HEK293 (cell line): ENCODE measurements at regions not wholly inside any gene's neighbourhood (a gene's known extent, or its start where the extent isn't known, plus 50 kb on each side); places are given as distances from the start of the nearest gene placed in this dataset.

Experiments
- CTCF ChIA-PET: fragments of 350-600 bp; formaldehyde crosslinking; extraction: SDS; loops from one replicate; lab custom pipeline; 2021; ENCODE audit warnings: antibody characterized with exemption; lab: Yijun Ruan, JAX
- POLR2A ChIA-PET: fragments of 300-600 bp; formaldehyde crosslinking; extraction: SDS; loops from one replicate; lab custom pipeline; 2020; ENCODE audit warnings: antibody characterized with exemption, inconsistent platforms; lab: Yijun Ruan, JAX
- H3K27ac ChIP-seq: fragments of 200-500 bp; sonication (Bioruptor generic); 2 replicates; pipeline ENCODE4 v1.5.1; 2014; ENCODE audit warnings: low read depth, low read length, control low read depth, inconsistent platforms; ENCODE audit errors: extremely low read depth
- H3K36me3 ChIP-seq, 2 experiments: fragments of 200-500 bp in 1 of 2; sonication (Bioruptor generic) in 1 of 2; 1 replicate in 1 of 2; 2 replicates in 1 of 2; pipeline ENCODE4 v1.5.1; 2014 to 2017; ENCODE audit warnings: inconsistent platforms in 2 of 2, low read length in 2 of 2; ENCODE audit not compliant: control insufficient read depth in 2 of 2, insufficient read depth in 1 of 2
- H3K4me1 ChIP-seq: fragments of 200-500 bp; sonication (Bioruptor generic); 2 replicates; pipeline ENCODE4 v1.5.1; 2014; ENCODE audit warnings: mild to moderate bottlenecking, low read length, inconsistent platforms; ENCODE audit not compliant: control insufficient read depth, insufficient read depth
- H3K4me3 ChIP-seq: 2 replicates; pipeline ENCODE4 v1.5.1; 2011; ENCODE audit warnings: low read depth, mild to moderate bottlenecking, control low read depth, low read length, moderate library complexity
- H3K9me3 ChIP-seq: fragments of 200-500 bp; sonication (Bioruptor generic); 2 replicates; pipeline ENCODE4 v1.5.1; 2014; ENCODE audit warnings: low read depth, low read length, inconsistent platforms; ENCODE audit not compliant: control insufficient read depth, insufficient read depth
- BCL11B ChIP-seq: fragments of 450-650 bp; formaldehyde crosslinking; IDR thresholded peaks from 2 replicates; pipeline ENCODE4 v1.5.1; 2016; ENCODE audit warnings: low read depth, missing biosample characterization, missing genetic modification characterization
- SCRT1 ChIP-seq: fragments of 450-650 bp; formaldehyde crosslinking; IDR thresholded peaks from 2 replicates; pipeline ENCODE4 v1.5.1; 2016; ENCODE audit warnings: missing biosample characterization, missing genetic modification characterization, borderline replicate concordance
- WT1 ChIP-seq: fragments of 450-650 bp; formaldehyde crosslinking; IDR thresholded peaks from 2 replicates; pipeline ENCODE4 v1.5.1; 2016; ENCODE audit warnings: missing biosample characterization, missing genetic modification characterization
- ZBTB21 ChIP-seq: fragments of 450-650 bp; formaldehyde crosslinking; IDR thresholded peaks from 2 replicates; pipeline ENCODE4 v1.5.1; 2017; ENCODE audit warnings: missing biosample characterization, missing genetic modification characterization
- ZBTB6 ChIP-seq: fragments of 450-650 bp; formaldehyde crosslinking; IDR thresholded peaks from 2 replicates; pipeline ENCODE4 v1.5.1; 2017; ENCODE audit warnings: missing biosample characterization, missing genetic modification characterization
- ZNF19 ChIP-seq: fragments of 450-650 bp; formaldehyde crosslinking; IDR thresholded peaks from 2 replicates; pipeline ENCODE4; 2016; ENCODE audit warnings: missing biosample characterization, missing genetic modification characterization, low read depth
- ZNF223 ChIP-seq: fragments of 450-650 bp; formaldehyde crosslinking; IDR thresholded peaks from 2 replicates; pipeline ENCODE4 v1.5.1; 2016; ENCODE audit warnings: missing biosample characterization, missing genetic modification characterization
- ZNF518A ChIP-seq: fragments of 450-650 bp; formaldehyde crosslinking; conservative IDR thresholded peaks from 2 replicates; pipeline ENCODE4 v1.5.1; 2016; ENCODE audit warnings: low read depth, missing biosample characterization, missing genetic modification characterization
- ZNF558 ChIP-seq: fragments of 450-650 bp; formaldehyde crosslinking; IDR thresholded peaks from 2 replicates; pipeline ENCODE4 v1.5.1; 2016; ENCODE audit warnings: missing biosample characterization, missing genetic modification characterization
- ZNF626 ChIP-seq: fragments of 450-650 bp; sonication (Bioruptor Pico); formaldehyde crosslinking; IDR thresholded peaks from 2 replicates; pipeline ENCODE4 v1.5.1; 2018; ENCODE audit warnings: missing biosample characterization, missing genetic modification characterization, inconsistent platforms
- TF ChIP-seq, protein P1 (sequence below): fragments of 450-650 bp; formaldehyde crosslinking; IDR thresholded peaks from 2 replicates; pipeline ENCODE4 v1.5.0; 2017; ENCODE audit warnings: missing biosample characterization, missing genetic modification characterization, borderline replicate concordance
- TF ChIP-seq, protein P2 (sequence below): fragments of 450-650 bp; formaldehyde crosslinking; IDR thresholded peaks from 2 replicates; pipeline ENCODE4 v1.5.1; 2017; ENCODE audit warnings: missing biosample characterization, missing genetic modification characterization
- TF ChIP-seq, protein P3 (sequence below): fragments of 450-650 bp; formaldehyde crosslinking; IDR thresholded peaks from 2 replicates; pipeline ENCODE4 v1.5.1; 2016; ENCODE audit warnings: missing biosample characterization, missing genetic modification characterization
- TF ChIP-seq, protein P4 (sequence below): fragments of 450-650 bp; formaldehyde crosslinking; IDR thresholded peaks from 2 replicates; pipeline ENCODE4 v1.5.1; 2016; ENCODE audit warnings: missing biosample characterization, missing genetic modification characterization
- TF ChIP-seq, protein P5 (sequence below): fragments of 450-650 bp; formaldehyde crosslinking; conservative IDR thresholded peaks from 2 replicates; pipeline ENCODE4 v1.5.1; 2016; ENCODE audit warnings: low read depth, missing biosample characterization, missing genetic modification characterization

- H3K4me1 ChIP-seq, result no peaks in the 10 kb centered on the region
- no peaks in the 10 kb centered on the region for H3K9me3 ChIP-seq
- TF ChIP-seq, protein P1, sequence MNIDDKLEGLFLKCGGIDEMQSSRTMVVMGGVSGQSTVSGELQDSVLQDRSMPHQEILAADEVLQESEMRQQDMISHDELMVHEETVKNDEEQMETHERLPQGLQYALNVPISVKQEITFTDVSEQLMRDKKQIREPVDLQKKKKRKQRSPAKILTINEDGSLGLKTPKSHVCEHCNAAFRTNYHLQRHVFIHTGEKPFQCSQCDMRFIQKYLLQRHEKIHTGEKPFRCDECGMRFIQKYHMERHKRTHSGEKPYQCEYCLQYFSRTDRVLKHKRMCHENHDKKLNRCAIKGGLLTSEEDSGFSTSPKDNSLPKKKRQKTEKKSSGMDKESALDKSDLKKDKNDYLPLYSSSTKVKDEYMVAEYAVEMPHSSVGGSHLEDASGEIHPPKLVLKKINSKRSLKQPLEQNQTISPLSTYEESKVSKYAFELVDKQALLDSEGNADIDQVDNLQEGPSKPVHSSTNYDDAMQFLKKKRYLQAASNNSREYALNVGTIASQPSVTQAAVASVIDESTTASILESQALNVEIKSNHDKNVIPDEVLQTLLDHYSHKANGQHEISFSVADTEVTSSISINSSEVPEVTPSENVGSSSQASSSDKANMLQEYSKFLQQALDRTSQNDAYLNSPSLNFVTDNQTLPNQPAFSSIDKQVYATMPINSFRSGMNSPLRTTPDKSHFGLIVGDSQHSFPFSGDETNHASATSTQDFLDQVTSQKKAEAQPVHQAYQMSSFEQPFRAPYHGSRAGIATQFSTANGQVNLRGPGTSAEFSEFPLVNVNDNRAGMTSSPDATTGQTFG, result no peak
- TF ChIP-seq, protein P2, sequence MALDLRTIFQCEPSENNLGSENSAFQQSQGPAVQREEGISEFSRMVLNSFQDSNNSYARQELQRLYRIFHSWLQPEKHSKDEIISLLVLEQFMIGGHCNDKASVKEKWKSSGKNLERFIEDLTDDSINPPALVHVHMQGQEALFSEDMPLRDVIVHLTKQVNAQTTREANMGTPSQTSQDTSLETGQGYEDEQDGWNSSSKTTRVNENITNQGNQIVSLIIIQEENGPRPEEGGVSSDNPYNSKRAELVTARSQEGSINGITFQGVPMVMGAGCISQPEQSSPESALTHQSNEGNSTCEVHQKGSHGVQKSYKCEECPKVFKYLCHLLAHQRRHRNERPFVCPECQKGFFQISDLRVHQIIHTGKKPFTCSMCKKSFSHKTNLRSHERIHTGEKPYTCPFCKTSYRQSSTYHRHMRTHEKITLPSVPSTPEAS, result no peak
- H3K27ac ChIP-seq, result no peak overlapping the region
- ChIA-PET POLR2A (no interaction called here), CTCF (no interaction called here)
- no peak overlapping the region for H3K4me3 ChIP-seq
- no peaks in the 10 kb centered on the region for H3K36me3 ChIP-seq
Observed at GRCh38 chr7:123273185-123273584, 73.4 kb upstream of the SLC13A1 start.

GRCh38 chr7:123271856-123272255 is 72.1 kb upstream of the SLC13A1 start:
- ChIA-PET CTCF (no interaction called here), POLR2A (no interaction called here)
- H3K9me3 ChIP-seq, result no peaks in the 10 kb centered on the region
- H3K4me3 ChIP-seq, result no peak overlapping the region
- TF ChIP-seq ZNF626 (tag by site-specific recombination) (no peak), BCL11B (tag by site-specific recombination) (no peak), ZNF558 (tag by site-specific recombination) (no peak), ZBTB6 (no peak), ZNF518A (tag by site-specific recombination) (no peak), WT1 (no peak), SCRT1 (no peak), ZBTB21 (no peak), ZNF223 (no peak), ZNF19 (tag by site-specific recombination) (no peak)
- TF ChIP-seq, protein P3, sequence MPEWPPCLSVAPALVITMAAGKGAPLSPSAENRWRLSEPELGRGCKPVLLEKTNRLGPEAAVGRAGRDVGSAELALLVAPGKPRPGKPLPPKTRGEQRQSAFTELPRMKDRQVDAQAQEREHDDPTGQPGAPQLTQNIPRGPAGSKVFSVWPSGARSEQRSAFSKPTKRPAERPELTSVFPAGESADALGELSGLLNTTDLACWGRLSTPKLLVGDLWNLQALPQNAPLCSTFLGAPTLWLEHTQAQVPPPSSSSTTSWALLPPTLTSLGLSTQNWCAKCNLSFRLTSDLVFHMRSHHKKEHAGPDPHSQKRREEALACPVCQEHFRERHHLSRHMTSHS (tag by site-specific recombination), result no peak
- TF ChIP-seq, protein P4, sequence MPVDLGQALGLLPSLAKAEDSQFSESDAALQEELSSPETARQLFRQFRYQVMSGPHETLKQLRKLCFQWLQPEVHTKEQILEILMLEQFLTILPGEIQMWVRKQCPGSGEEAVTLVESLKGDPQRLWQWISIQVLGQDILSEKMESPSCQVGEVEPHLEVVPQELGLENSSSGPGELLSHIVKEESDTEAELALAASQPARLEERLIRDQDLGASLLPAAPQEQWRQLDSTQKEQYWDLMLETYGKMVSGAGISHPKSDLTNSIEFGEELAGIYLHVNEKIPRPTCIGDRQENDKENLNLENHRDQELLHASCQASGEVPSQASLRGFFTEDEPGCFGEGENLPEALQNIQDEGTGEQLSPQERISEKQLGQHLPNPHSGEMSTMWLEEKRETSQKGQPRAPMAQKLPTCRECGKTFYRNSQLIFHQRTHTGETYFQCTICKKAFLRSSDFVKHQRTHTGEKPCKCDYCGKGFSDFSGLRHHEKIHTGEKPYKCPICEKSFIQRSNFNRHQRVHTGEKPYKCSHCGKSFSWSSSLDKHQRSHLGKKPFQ (tag by site-specific recombination), result no peak
- TF ChIP-seq, protein P5, sequence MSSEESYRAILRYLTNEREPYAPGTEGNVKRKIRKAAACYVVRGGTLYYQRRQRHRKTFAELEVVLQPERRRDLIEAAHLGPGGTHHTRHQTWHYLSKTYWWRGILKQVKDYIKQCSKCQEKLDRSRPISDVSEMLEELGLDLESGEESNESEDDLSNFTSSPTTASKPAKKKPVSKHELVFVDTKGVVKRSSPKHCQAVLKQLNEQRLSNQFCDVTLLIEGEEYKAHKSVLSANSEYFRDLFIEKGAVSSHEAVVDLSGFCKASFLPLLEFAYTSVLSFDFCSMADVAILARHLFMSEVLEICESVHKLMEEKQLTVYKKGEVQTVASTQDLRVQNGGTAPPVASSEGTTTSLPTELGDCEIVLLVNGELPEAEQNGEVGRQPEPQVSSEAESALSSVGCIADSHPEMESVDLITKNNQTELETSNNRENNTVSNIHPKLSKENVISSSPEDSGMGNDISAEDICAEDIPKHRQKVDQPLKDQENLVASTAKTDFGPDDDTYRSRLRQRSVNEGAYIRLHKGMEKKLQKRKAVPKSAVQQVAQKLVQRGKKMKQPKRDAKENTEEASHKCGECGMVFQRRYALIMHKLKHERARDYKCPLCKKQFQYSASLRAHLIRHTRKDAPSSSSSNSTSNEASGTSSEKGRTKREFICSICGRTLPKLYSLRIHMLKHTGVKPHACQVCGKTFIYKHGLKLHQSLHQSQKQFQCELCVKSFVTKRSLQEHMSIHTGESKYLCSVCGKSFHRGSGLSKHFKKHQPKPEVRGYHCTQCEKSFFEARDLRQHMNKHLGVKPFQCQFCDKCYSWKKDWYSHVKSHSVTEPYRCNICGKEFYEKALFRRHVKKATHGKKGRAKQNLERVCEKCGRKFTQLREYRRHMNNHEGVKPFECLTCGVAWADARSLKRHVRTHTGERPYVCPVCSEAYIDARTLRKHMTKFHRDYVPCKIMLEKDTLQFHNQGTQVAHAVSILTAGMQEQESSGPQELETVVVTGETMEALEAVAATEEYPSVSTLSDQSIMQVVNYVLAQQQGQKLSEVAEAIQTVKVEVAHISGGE (tag by site-specific recombination), result no peak
- H3K36me3 ChIP-seq, result no peaks in the 10 kb centered on the region
- no peaks in the 10 kb centered on the region for H3K4me1 ChIP-seq
- no peak overlapping the region for H3K27ac ChIP-seq
